Heart right ventricle (tissue), 16 donors: ENCODE measurements at regions not wholly inside any gene's neighbourhood (a gene's known extent, or its start where the extent isn't known, plus 50 kb on each side); places are given as distances from the start of the nearest gene placed in this dataset.

ENCODE experiments used
- ATAC-seq, 8 donors: fragments of 200-7000 bp; cut with Tn5 transposase; one replicate each; pipeline ENCODE4 v1.9.1; 2020; ENCODE audit warnings: mild to moderate bottlenecking in 8 of 8, moderate library complexity in 8 of 8, moderate number of reproducible peaks in 1 of 8
- DNase-seq, 2 donors: peaks; one replicate each; pipeline ENCODE4 v3.0.0-alpha.2; 2020
- H3K27ac ChIP-seq, 10 donors: fragments of 200-600 bp; sonication (generic) in 2 of 10; one replicate each; pipeline versions ENCODE4 v1.5.0 to v1.8.0; 2020 to 2022; ENCODE audit warnings: mild to moderate bottlenecking in 3 of 10
- H3K27me3 ChIP-seq, 7 donors: fragments of 200-600 bp; one replicate each; pipeline ENCODE4 v1.8.0; 2021 to 2022; ENCODE audit warnings: mild to moderate bottlenecking in 2 of 7
- H3K36me3 ChIP-seq, 9 donors: fragments of 200-600 bp; sonication (generic) in 1 of 9; one replicate each; pipeline versions ENCODE4 v1.5.0 to v1.8.0; 2020 to 2022; ENCODE audit warnings: mild to moderate bottlenecking in 2 of 9
- H3K4me1 ChIP-seq, 9 donors: fragments of 200-600 bp; sonication (generic) in 1 of 9; one replicate each; pipeline versions ENCODE4 v1.5.0 to v1.8.0; 2020 to 2022; ENCODE audit warnings: mild to moderate bottlenecking in 4 of 9
- H3K4me3 ChIP-seq, 10 donors: fragments of 200-600 bp; sonication (generic) in 2 of 10; one replicate each; pipeline versions ENCODE4 v1.5.0 to v1.8.0; 2020 to 2022; ENCODE audit warnings: mild to moderate bottlenecking in 7 of 10, moderate library complexity in 2 of 10
- H3K9me3 ChIP-seq, 11 donors: fragments of 200-600 bp in 10 of 11; sonication (generic) in 2 of 11; one replicate each; pipeline versions ENCODE4 v1.5.0 to v1.8.0; 2013 to 2022; ENCODE audit warnings: mild to moderate bottlenecking in 2 of 11, control low read depth in 1 of 11, moderate library complexity in 1 of 11
- WGBS, 2 donors: extraction: QIAGEN DNeasy Blood & Tissue Kit; methylation state at CpG; one replicate each; pipeline ENCODE4 v1.1.7; 2013; ENCODE audit warnings: inconsistent platforms in 1 of 2; 5-methylcytosine and 5-hydroxymethylcytosine counted together
- intact Hi-C, 10 donors: fragments of 100-400 bp; cut with DNase I; formaldehyde crosslinking; loops; one replicate each; pipeline versions ENCODE4 v1.11.1 to v1.14.2; 2022
- TF ChIP-seq, protein P1 (sequence below), 9 donors: fragments of 200-600 bp; sonication (generic) in 2 of 9; IDR thresholded peaks; one replicate each; pipeline versions ENCODE4 v1.5.0 to v1.8.0; 2021 to 2022; ENCODE audit warnings: antibody characterized with exemption in 9 of 9, mild to moderate bottlenecking in 5 of 9, moderate library complexity in 1 of 9
- donor health status: Arrhythmogenic right ventricular cardiomyopathy.
- donor health status: ischemic (EF 13 %, LVEDD 7.1; RV severe dilation, severe dysfunction).
- donor health status: healthy with polysubstance abuse.
- donor health status: DM: no; HTN: yes; CAD: no.
- donor health status: DM: no; HTN: no; CAD: no.
- donor health status: ischemic (EF 25% LVEDD 6.9; RV normal size, moderate dysfunction).
- donor health status: ischemic (EF 25% LVEDD 5.7; RV mildly dilated, moderate dysfunction).
- donor health status: healthy.
- donor health status: DM: yes; HTN: yes; CAD: no.
- donor health status: Ischemic cardiomyopathy.
- donor health status: ischemic (EF 35%, LVEDD 5.7; RV mildly dilated, moderate dysfunction).
- donor health status: nonischemic (EF 11% LVEDD 7.7; RV severe dilation, severe dysfunction).
- donor health status: DM: yes; HTN: yes; CAD: no.
- donor health status: PGD.
- donor health status: ischemic (EF 29% LVEDD 5.4; RV normal size, mild dysfunction).
- donor health status: nonischemic (EF 23%, LVEDD 6.1; RV moderate dilation, normal function).

DNA sequence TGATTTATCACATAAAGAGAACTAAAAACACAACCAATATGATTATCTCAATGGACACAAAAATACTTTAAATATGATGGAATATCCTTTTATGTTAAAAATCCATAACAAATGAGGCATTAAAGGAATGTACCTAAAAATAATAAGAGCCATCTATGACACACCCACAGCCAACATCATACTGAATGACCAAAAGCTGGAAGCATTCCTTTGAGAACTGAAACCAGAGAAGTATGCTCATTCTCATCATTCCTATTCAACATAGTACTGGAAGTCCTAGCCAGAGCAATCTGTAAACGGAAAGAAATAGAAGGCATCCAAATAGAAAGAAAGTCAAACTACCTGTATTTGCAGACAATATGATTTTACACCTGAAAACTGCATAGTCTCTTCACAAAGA lies 671.0 kb downstream of the SLITRK1 start:
- no peak for DNase-seq
- H3K9me3 ChIP-seq: peaks cover 0 to 60% (median 21%) of the 10 kb centered on the region in 11 donors
- TF ChIP-seq, protein P1, sequence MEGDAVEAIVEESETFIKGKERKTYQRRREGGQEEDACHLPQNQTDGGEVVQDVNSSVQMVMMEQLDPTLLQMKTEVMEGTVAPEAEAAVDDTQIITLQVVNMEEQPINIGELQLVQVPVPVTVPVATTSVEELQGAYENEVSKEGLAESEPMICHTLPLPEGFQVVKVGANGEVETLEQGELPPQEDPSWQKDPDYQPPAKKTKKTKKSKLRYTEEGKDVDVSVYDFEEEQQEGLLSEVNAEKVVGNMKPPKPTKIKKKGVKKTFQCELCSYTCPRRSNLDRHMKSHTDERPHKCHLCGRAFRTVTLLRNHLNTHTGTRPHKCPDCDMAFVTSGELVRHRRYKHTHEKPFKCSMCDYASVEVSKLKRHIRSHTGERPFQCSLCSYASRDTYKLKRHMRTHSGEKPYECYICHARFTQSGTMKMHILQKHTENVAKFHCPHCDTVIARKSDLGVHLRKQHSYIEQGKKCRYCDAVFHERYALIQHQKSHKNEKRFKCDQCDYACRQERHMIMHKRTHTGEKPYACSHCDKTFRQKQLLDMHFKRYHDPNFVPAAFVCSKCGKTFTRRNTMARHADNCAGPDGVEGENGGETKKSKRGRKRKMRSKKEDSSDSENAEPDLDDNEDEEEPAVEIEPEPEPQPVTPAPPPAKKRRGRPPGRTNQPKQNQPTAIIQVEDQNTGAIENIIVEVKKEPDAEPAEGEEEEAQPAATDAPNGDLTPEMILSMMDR (IDR thresholded peaks at IDR 0.05): no peak
- WGBS, 2 donors: 63 to 77% methylated on average over 1 of the region's 1 CpG
- intact Hi-C loops: no loop called here
- no peaks in the 10 kb centered on the region for H3K4me1 ChIP-seq
- no peak overlapping the region for H3K4me3 ChIP-seq
- ATAC-seq: no peak
- no peaks in the 10 kb centered on the region for H3K36me3 ChIP-seq
- no peak overlapping the region for H3K27ac ChIP-seq
- no peaks in the 10 kb centered on the region for H3K27me3 ChIP-seq

GRCh38 chr13:83204886-83205285 lies 677.4 kb downstream of the SLITRK1 start:
- intact Hi-C loops: no loop called here
- Histone ChIP-seq H3K27ac (no peak overlapping the region), H3K9me3 (peaks cover 0 to 23% (median 5%) of the 10 kb centered on the region in 11 donors), H3K36me3 (no peaks in the 10 kb centered on the region), H3K4me1 (no peaks in the 10 kb centered on the region), H3K4me3 (no peak overlapping the region), H3K27me3 (no peaks in the 10 kb centered on the region)
- ATAC-seq (no peak), DNase-seq (no peak)
- TF ChIP-seq, protein P1 (IDR thresholded peaks at IDR 0.05): no peak
- 74 to 85% methylated on average over 3 of the region's 3 CpGs for WGBS, 2 donors

DNA sequence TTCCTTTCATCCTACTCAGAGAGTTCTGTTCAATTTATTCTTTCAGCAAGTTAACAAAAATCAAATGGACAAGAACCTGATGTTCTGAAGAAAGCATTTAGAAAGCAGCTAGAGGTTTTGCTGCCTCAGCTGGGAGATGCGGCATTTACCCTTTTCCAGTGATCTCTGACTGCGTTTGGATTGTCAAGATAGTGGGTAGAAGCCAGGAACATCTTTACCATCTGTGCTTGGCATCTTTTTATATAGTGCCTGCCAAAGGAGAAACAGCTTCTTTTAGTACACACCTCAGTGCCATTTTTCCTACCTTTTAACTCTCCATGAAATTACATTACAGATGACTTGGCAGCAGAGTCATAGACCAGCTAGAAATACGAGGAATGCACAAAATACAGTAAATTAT lies 680.8 kb downstream of the SLITRK1 start:
- no peak overlapping the region for H3K27ac ChIP-seq
- ATAC-seq (no peak), DNase-seq (no peak)
- intact Hi-C loops: no loop called here
- H3K4me3 ChIP-seq: no peak overlapping the region
- peaks cover 0 to 10% (median 0%) of the 10 kb centered on the region in 11 donors for H3K9me3 ChIP-seq
- 58 to 78% methylated on average over 3 of the region's 3 CpGs for WGBS, 2 donors
- no peaks in the 10 kb centered on the region for H3K4me1 ChIP-seq
- TF ChIP-seq, protein P1 (IDR thresholded peaks at IDR 0.05): no peak
- no peaks in the 10 kb centered on the region for H3K27me3 ChIP-seq
- H3K36me3 ChIP-seq: no peaks in the 10 kb centered on the region

GRCh38 chr13:83197316-83197715 lies 685.0 kb downstream of the SLITRK1 start:
- no peaks in the 10 kb centered on the region for H3K27me3 ChIP-seq
- H3K4me3 ChIP-seq: no peak overlapping the region
- H3K27ac ChIP-seq: no peak overlapping the region
- H3K9me3 ChIP-seq: peaks cover 0 to 10% (median 0%) of the 10 kb centered on the region in 11 donors
- ATAC-seq: no peak
- 82 to 91% methylated on average over 3 of the region's 3 CpGs for WGBS, 2 donors
- H3K4me1 ChIP-seq: no peaks in the 10 kb centered on the region
- TF ChIP-seq, protein P1 (IDR thresholded peaks at IDR 0.05): no peak
- intact Hi-C loops: no loop called here
- H3K36me3 ChIP-seq: no peaks in the 10 kb centered on the region
- no peak for DNase-seq
